ENCODE measurements at regions not wholly inside any gene's neighbourhood (a gene's known extent, or its start where the extent isn't known, plus 50 kb on each side); places are given as distances from the start of the nearest gene placed in this dataset.

DNA sequence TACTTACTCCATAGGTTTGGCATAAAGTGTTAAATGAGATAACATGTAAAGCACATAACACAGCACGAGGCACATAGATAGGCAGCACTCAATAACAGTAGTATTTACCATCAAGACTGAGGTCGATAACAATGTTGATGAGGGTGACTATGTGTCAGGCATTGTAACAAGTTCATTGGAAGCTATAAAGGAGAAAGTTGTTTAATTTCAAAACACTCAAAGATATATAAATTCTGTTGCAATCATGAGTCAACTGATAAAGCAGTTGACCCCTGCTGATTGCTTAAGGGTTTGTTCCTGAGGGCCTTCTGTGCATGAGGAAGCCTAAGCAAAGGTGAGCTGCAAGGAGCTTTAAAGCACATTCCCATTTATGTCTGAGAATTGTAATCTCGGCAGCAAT lies 760.5 kb downstream of the SATB2 start:
- TF ChIP-seq, protein P1, sequence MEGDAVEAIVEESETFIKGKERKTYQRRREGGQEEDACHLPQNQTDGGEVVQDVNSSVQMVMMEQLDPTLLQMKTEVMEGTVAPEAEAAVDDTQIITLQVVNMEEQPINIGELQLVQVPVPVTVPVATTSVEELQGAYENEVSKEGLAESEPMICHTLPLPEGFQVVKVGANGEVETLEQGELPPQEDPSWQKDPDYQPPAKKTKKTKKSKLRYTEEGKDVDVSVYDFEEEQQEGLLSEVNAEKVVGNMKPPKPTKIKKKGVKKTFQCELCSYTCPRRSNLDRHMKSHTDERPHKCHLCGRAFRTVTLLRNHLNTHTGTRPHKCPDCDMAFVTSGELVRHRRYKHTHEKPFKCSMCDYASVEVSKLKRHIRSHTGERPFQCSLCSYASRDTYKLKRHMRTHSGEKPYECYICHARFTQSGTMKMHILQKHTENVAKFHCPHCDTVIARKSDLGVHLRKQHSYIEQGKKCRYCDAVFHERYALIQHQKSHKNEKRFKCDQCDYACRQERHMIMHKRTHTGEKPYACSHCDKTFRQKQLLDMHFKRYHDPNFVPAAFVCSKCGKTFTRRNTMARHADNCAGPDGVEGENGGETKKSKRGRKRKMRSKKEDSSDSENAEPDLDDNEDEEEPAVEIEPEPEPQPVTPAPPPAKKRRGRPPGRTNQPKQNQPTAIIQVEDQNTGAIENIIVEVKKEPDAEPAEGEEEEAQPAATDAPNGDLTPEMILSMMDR (IDR thresholded peaks at IDR 0.05) = no peak
- no peak for TF ChIP-seq ZFX (IDR thresholded peaks at IDR 0.05; ENCODE audit: borderline replicate concordance)

All from 22Rv1 (cell line).